Fibroblast of skin of right biceps (primary cell): ENCODE measurements at regions not wholly inside any gene's neighbourhood (a gene's known extent, or its start where the extent isn't known, plus 50 kb on each side); places are given as distances from the start of the nearest gene placed in this dataset.

Experiments
- DNase-seq: peaks from one replicate; pipeline ENCODE4 v3.0.0-alpha.2; 2013

DNA sequence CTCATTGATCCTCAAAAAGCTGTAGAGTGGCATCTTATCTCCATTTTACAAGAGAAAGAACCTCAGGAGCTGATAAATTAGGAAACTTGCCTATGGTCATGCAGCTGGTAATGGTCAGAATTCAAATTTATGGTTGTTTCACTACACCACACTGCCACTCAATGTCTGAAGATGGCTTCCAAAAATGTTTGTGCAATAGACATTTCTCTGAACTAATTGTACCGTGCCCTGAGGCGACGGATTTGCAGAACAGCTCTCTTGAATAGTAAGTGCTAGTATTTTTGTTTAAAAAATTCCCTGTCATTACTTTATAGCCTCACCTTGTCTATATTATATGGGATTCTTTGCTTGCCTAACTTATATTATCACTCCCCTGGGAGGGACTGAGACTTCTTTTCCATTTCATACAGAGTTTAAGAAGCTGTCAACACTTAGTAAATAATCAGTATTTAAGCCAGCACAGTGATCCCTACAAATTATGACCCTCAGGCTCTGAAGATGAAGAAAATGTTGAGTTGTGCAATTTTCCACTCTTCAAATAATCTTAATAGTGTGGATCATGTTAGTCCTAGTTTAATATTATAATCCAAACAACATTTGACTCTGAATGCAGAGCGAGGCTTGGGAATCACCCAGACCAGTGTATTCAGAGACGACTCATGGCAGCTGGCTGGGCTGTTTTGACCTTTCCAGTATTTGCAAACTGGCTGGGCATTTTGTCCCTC lies 346.6 kb downstream of the PTEN start:
- DNase-seq, result peak; percentile 52

DNA sequence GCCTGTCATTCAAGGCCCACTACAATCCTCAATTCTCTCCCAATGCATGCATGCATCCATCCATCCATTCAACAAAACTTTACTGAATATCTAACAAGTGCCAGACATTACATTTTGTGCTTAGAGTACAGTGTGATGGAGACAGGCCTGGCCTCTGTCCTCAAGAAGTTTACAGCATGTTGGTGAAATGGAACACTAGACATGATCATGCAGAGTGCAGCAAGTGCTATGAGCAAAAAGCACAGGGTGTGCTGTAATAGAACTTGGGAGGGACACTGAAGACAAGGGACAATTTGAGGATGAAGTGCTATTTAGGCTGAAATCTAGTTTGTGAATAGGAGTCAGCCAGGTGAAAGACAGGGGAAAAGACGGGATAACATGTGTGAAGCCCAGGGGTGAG lies 347.8 kb downstream of the PTEN start:
- DNase-seq, result no peak

DNA sequence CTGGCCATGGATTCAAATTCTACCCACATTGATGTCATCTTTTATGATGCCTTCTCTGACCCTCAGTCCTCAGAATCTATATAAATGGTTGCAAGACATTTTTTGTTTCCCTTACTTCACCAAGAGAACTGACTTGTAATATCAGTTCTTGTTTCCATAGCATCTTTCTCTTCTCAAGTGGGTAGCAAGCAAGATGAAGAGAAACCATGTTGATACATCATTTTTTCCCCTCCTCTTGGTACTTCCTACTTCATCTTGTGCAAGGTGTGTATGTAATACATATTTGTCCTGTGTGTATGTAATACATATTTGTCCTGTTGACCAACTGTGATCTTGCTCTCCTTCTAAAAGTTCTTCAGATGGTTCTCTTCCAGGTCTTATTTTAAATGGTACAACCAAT lies 348.6 kb downstream of the PTEN start:
- DNase-seq, result no peak

DNA sequence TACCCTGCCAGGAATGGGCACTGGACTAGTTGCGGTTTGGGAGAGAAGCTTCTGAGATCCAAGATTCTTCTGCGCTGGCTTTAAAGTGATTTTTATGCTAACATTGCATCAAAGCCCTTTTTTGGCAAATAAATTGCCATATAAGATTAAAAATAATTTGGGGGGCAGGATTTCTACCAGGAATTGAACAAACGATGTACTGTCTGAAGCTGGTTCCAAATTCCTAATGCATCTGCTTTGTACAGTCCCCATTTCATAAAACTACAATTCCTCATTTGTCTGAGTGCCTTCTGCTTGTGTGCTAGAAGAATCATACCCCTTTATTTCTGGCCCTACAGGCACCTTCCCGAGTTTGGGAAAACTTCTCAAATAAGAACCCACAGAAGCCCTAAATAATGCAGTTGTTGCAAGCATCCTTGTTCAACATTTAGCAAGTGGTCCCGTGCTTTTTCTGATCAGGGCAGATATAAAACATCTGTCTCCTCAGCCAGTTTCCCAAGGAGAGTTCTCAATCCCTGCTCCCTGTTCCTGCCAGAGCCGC lies 349.7 kb downstream of the PTEN start:
- no peak for DNase-seq

DNA sequence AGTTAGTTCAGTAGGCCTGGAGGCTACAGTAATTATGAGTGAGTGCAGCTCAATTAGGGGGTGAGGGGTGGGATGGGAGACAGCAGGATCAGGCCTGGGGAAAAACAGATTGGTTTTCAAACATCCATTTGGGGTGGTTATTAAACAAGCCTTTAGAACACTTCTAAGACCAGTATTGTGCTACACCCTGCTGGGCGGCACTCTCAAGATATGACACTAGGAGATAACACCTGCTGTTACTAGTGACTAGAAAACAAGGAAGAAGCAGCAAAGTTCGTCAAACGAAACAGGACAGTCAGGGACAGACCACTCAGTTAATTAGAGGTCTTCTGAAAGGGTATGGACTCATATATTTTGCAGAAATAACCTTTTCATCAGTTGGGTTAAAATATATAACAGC lies 353.6 kb downstream of the PTEN start:
- no peak for DNase-seq

DNA sequence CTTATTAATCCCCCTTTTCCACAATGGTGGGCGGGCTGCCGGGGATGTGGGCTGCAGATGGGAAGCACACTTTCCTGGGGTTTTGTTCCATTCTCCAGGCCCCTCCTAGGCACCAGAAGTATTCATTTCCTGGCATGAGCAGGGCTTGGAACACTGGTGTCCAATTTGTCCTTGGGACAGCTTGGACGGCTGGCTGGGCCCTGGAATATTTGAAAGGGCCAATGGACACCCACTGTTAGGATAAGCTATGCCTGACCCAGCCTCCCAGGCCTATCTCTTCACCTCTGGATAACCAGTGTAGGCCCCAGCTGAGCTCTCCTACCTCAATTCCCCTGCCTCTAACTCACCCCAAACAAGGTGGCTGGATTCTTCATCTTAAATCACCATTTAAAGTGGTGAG lies 354.9 kb downstream of the PTEN start:
- DNase-seq, result no peak

DNA sequence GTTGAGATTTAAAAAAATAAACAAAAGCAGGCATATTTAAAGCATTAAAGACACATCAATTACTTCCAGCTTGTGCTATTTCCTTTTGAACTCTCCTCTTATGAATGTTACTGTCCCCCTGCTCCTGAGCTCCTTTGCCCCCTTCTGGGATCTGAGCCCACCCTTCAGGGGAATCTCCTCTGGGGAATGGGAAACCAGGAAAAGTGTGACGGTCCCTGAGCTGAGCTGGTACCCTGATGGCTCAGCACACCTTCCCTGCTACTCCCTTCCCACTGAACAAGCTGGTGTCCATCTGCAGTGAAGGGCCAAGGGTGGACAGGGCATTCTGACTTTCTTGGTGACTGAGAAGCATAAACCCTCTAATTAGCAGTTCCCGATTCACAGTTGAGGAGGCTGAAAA lies 356.3 kb downstream of the PTEN start:
- no peak for DNase-seq

DNA sequence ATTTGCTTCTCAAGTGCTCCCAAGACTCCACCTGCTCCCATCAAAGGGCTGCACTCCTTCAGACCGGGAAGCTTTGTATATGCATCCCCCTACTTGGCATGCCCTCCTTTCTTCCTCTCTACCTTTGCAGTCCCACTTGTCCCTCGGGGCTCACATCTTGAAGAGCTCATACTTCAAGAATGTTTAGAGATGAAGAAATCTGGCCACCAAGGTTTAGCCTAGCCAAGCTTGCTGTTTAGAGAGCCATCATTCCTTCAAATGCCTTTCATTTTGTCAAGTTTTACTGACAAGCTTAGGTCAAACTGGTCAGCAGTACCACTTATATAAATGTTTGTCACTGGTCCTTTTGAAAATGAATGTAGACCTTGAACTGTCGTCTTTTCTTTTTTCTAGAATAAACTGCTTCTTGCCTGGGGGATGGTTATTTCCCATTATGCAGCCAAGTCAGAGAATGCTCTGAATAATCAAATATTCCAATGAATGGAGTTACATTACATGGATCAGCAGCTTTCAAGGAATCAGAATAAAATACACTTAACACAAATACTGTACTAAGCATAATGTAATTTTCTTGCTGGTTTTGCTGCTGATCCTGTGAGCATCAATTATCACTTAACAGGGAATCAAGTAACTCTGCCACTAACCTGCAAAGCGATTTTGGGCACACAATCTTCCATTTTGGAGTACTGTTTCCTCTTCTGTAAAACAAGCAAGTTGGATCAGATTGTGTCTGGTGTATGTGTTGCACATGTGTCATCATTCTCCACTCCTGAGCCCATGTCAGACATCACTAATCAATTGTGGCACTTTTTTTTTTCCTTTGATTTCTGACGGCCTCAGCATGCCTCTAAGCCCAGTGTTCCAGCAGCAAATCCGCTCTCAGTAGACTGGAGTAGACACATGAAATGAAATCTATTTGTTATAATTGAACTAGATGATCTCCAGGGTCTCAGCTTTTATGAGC lies 357.9 kb downstream of the PTEN start:
- no peak for DNase-seq

DNA sequence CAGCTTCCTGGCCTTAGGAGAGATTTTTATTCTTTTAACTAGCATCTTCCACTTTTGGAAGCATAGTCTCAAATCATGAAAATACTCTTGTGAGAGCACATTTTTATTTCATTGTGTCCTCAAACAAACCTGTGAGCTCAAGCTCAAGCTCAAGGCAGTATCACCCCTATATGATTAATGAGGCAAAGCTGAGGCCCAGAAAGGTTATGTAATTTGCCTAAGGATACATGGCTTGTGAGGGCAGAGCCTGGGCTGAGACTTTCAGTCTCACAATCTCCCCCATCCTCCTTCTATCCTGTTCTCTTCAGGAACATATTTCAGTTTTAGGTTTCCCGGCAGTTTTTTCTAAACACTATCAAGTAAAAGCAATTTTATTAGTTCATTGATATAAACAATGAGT lies 359.5 kb downstream of the PTEN start:
- no peak for DNase-seq
